Testis (tissue), 2 donors: ENCODE measurements at regions not wholly inside any gene's neighbourhood (a gene's known extent, or its start where the extent isn't known, plus 50 kb on each side); places are given as distances from the start of the nearest gene placed in this dataset.

ENCODE experiments used
- DNase-seq: peaks from one replicate; pipeline ENCODE4 v3.0.0-alpha.2; 2019
- H3K27ac ChIP-seq, 2 donors: fragments of 200-600 bp; sonication (generic); one replicate each; pipeline ENCODE4 v1.5.1; 2019
- H3K27me3 ChIP-seq: fragments of 200-600 bp; sonication (generic); one replicate; pipeline ENCODE4 v1.5.1; 2019
- H3K36me3 ChIP-seq: fragments of 200-600 bp; sonication (generic); one replicate; pipeline ENCODE4 v1.5.1; 2017; ENCODE audit warnings: low read depth; ENCODE audit errors: missing control alignments
- H3K4me1 ChIP-seq: fragments of 200-600 bp; sonication (generic); one replicate; pipeline ENCODE4 v1.5.1; 2019
- H3K4me3 ChIP-seq, 2 donors: fragments of 200-600 bp; sonication (generic); one replicate each; pipeline ENCODE4 v1.5.1; 2017 to 2019
- H3K9me3 ChIP-seq: fragments of 200-600 bp; sonication (generic); one replicate; pipeline ENCODE4 v1.5.1; 2017
- POLR2A ChIP-seq: fragments of 450-650 bp; IDR thresholded peaks from one replicate; pipeline ENCODE4 v1.6.1; 2017; ENCODE audit warnings: antibody characterized with exemption, mild to moderate bottlenecking, moderate library complexity
- WGBS, 2 donors: methylation state at CpG; one replicate each; pipeline ENCODE4 v1.1.5; 2018; 5-methylcytosine and 5-hydroxymethylcytosine counted together
- intact Hi-C: fragments of 100-400 bp; cut with DNase I; formaldehyde crosslinking; loops from one replicate; pipeline ENCODE4 v1.15.1; 2023; ENCODE audit warnings: low total_unique reads
- TF ChIP-seq, protein P1 (sequence below), 3 experiments: fragments of 450-650 bp in 2 of 3; fragments of 200-600 bp in 1 of 3; sonication (generic) in 1 of 3; IDR thresholded peaks; one replicate each; pipeline ENCODE4 v1.5.1; 2016 to 2019; ENCODE audit warnings: antibody characterized with exemption in 3 of 3, mild to moderate bottlenecking in 2 of 3, moderate library complexity in 1 of 3

DNA sequence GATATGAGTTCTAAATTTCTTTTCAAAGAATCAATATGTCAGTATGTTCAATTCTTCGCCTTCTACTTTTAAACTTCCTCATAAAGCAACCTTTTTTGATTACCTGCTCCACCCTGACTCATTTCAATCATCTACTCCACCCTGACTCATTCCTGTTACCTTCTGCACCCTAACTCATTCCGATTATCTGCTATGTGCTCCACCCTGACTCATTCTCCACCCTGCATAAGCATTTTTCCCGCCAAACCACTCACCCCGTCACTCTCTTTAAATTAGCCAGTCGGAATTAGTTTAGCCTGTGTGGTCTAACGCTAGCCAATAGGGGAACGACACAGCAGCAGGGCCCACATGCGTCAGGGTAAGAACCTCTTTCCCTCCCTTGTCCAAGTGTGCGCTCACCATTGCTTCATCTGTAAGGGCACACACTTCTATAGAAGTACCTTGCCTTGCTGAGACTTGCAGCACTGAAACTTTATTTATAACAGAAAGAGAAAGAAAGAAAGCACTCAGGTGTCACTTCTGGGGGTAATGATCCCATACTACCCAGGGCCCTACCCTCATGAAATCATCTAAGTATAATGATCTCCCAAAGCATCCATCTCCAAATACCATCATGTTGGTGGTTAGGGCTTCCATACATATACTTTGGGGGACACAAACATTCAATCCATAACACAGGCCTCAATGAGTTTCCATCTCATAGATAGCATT is 875.2 kb downstream of the RAPGEF2 start:
- Histone ChIP-seq H3K27me3 (no peaks in the 10 kb centered on the region), H3K27ac (no peak overlapping the region), H3K36me3 (no peaks in the 10 kb centered on the region), H3K4me1 (no peaks in the 10 kb centered on the region), H3K4me3 (no peak overlapping the region), H3K9me3 (no peaks in the 10 kb centered on the region)
- 93 to 94% methylated on average over 9 of the region's 9 CpGs for WGBS, 2 donors
- no peak for DNase-seq
- intact Hi-C loops = no loop called here
- TF ChIP-seq POLR2A = no peak
- TF ChIP-seq, protein P1, sequence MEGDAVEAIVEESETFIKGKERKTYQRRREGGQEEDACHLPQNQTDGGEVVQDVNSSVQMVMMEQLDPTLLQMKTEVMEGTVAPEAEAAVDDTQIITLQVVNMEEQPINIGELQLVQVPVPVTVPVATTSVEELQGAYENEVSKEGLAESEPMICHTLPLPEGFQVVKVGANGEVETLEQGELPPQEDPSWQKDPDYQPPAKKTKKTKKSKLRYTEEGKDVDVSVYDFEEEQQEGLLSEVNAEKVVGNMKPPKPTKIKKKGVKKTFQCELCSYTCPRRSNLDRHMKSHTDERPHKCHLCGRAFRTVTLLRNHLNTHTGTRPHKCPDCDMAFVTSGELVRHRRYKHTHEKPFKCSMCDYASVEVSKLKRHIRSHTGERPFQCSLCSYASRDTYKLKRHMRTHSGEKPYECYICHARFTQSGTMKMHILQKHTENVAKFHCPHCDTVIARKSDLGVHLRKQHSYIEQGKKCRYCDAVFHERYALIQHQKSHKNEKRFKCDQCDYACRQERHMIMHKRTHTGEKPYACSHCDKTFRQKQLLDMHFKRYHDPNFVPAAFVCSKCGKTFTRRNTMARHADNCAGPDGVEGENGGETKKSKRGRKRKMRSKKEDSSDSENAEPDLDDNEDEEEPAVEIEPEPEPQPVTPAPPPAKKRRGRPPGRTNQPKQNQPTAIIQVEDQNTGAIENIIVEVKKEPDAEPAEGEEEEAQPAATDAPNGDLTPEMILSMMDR (IDR thresholded peaks at IDR 0.05) = no peak

DNA sequence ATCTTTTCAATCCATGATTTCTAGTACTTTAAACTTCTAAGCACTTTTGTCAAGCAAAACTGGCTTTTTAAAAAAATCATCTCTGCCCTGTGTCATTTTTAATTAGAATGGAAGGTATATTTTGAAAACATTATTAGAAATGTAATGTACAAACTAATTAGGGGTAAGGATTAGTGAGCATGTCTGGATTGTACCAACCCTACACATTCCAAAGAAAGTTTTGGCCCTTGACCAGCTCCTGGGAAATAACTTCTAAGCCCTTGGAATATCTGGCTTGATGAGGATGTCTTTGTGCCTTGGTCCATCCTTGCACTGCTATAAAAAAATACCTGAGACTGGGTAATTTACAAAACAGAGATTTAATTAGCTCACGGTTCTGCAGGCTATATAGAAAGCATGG is 876.5 kb downstream of the RAPGEF2 start:
- 89 to 100% methylated on average over 1 of the region's 1 CpG for WGBS, 2 donors
- TF ChIP-seq POLR2A = no peak
- TF ChIP-seq, protein P1 (IDR thresholded peaks at IDR 0.05) = no peak
- no peak overlapping the region for H3K27ac ChIP-seq
- no peaks in the 10 kb centered on the region for H3K27me3 ChIP-seq
- no peaks in the 10 kb centered on the region for H3K9me3 ChIP-seq
- DNase-seq = no peak
- no peaks in the 10 kb centered on the region for H3K4me1 ChIP-seq
- H3K4me3 ChIP-seq = no peak overlapping the region
- intact Hi-C loops = no loop called here
- no peaks in the 10 kb centered on the region for H3K36me3 ChIP-seq

DNA sequence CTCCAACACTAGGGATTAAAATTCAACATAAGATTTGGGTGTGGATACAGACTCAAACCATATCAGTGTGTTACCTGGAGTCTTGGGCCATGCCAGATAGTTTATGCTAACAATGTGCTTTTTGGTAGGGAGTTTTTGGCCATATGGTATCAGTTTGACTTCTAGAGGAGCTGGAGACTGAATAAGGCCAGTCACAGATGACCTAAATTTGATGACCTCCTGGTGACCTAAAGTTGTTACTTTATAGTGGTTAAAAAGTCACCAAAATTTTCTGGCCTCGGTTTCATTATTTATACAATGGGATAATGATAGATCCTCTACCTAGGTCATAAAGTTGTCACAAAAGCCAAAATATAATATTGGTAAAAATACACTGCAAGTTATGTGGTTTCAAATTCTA is 877.1 kb downstream of the RAPGEF2 start:
- no peaks in the 10 kb centered on the region for H3K36me3 ChIP-seq
- no peak for TF ChIP-seq POLR2A
- TF ChIP-seq, protein P1 (IDR thresholded peaks at IDR 0.05) = no peak
- WGBS, 2 donors = 67 to 74% methylated on average over 1 of the region's 1 CpG
- intact Hi-C loops = no loop called here
- H3K9me3 ChIP-seq = no peaks in the 10 kb centered on the region
- DNase-seq = no peak
- no peak overlapping the region for H3K27ac ChIP-seq
- H3K4me1 ChIP-seq = no peaks in the 10 kb centered on the region
- no peak overlapping the region for H3K4me3 ChIP-seq
- no peaks in the 10 kb centered on the region for H3K27me3 ChIP-seq

DNA sequence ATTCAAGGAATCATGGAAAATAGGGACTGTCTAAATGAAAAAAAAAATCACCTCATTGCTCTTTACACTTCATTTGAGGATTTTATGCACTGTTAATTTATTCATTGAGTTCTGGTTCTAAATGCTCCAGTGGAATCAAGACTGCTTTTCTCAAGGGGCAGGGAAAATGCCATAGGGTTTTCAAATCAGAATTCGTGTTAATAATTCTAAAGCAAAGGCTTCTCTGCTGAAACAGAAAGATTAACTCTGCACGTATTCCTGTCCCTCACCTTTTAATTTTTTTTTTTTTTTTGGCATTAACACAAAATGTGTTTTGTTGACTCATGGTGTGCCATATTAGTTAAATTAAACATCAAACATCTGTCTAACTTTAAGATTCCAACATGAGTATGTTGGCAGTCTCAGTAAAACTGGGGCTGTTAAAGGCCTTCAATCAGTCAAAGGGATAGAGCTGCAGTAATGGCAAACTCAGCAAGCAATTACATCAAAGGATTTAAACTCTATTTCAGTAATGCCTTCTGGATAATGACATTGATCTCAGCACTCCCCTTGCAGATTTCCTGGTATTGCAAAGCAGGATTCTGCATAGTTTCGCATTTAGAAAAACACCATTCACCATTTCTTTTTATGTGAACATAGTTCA is 878.1 kb downstream of the RAPGEF2 start:
- 89 to 93% methylated on average over 3 of the region's 3 CpGs for WGBS, 2 donors
- Histone ChIP-seq H3K36me3 (no peaks in the 10 kb centered on the region), H3K27ac (no peak overlapping the region), H3K27me3 (no peaks in the 10 kb centered on the region), H3K4me1 (no peaks in the 10 kb centered on the region), H3K9me3 (no peaks in the 10 kb centered on the region), H3K4me3 (no peak overlapping the region)
- TF ChIP-seq, protein P1 (IDR thresholded peaks at IDR 0.05) = no peak
- no peak for TF ChIP-seq POLR2A
- intact Hi-C loops = no loop called here
- no peak for DNase-seq

DNA sequence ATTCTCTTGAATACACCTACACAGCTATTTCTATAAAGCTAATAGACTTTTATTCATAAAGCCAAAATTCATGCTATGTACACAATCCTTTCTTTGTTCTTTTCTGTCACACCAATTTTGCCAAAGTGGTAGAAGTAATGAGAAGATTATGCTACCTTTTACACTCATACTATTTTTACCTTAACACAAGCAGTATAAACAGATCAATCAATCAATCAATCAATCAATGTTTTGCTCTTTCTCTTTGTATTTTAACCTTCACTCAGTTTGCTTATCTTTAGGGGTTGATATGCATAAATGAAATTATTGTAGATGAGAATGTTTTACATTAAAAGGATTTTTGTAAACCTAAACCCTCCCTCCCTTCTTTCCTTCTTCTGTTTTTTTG is 878.6 kb downstream of the RAPGEF2 start:
- no peak overlapping the region for H3K4me3 ChIP-seq
- H3K36me3 ChIP-seq = no peaks in the 10 kb centered on the region
- no peaks in the 10 kb centered on the region for H3K9me3 ChIP-seq
- no peaks in the 10 kb centered on the region for H3K4me1 ChIP-seq
- H3K27ac ChIP-seq = no peak overlapping the region
- no peak for DNase-seq
- TF ChIP-seq, protein P1 (IDR thresholded peaks at IDR 0.05) = no peak
- TF ChIP-seq POLR2A = no peak
- intact Hi-C loops = no loop called here
- H3K27me3 ChIP-seq = no peaks in the 10 kb centered on the region
